Fibroblast of pulmonary artery (primary cell): ENCODE measurements at regions not wholly inside any gene's neighbourhood (a gene's known extent, or its start where the extent isn't known, plus 50 kb on each side); places are given as distances from the start of the nearest gene placed in this dataset.

Source experiments
- DNase-seq: peaks from one replicate; pipeline ENCODE4 v3.0.0-alpha.2; 2010; ENCODE audit warnings: low read depth
- H3K4me3 ChIP-seq: replicated peaks from 2 replicates; pipeline ENCODE4 v1.5.1; 2011; ENCODE audit warnings: low read depth, mild to moderate bottlenecking, control low read depth, low read length, moderate library complexity
- TF ChIP-seq, protein P1 (sequence below): IDR thresholded peaks from 2 replicates; pipeline ENCODE4 v1.5.1; 2011; ENCODE audit warnings: mild to moderate bottlenecking, control low read depth, low read length, inconsistent platforms; ENCODE audit errors: missing control alignments

GRCh38 chr7:121447243-121447910, 51.3 kb upstream of the FAM3C start:
- TF ChIP-seq, protein P1, sequence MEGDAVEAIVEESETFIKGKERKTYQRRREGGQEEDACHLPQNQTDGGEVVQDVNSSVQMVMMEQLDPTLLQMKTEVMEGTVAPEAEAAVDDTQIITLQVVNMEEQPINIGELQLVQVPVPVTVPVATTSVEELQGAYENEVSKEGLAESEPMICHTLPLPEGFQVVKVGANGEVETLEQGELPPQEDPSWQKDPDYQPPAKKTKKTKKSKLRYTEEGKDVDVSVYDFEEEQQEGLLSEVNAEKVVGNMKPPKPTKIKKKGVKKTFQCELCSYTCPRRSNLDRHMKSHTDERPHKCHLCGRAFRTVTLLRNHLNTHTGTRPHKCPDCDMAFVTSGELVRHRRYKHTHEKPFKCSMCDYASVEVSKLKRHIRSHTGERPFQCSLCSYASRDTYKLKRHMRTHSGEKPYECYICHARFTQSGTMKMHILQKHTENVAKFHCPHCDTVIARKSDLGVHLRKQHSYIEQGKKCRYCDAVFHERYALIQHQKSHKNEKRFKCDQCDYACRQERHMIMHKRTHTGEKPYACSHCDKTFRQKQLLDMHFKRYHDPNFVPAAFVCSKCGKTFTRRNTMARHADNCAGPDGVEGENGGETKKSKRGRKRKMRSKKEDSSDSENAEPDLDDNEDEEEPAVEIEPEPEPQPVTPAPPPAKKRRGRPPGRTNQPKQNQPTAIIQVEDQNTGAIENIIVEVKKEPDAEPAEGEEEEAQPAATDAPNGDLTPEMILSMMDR: no peak
- DNase-seq: no peak
- no peak overlapping the region for H3K4me3 ChIP-seq

GRCh38 chr7:121446526-121446925, 50.4 kb upstream of the FAM3C start:
- H3K4me3 ChIP-seq: no peak overlapping the region
- no peak for DNase-seq
- TF ChIP-seq, protein P1: no peak
